ENCODE measurements at regions not wholly inside any gene's neighbourhood (a gene's known extent, or its start where the extent isn't known, plus 50 kb on each side); places are given as distances from the start of the nearest gene placed in this dataset.

DNA sequence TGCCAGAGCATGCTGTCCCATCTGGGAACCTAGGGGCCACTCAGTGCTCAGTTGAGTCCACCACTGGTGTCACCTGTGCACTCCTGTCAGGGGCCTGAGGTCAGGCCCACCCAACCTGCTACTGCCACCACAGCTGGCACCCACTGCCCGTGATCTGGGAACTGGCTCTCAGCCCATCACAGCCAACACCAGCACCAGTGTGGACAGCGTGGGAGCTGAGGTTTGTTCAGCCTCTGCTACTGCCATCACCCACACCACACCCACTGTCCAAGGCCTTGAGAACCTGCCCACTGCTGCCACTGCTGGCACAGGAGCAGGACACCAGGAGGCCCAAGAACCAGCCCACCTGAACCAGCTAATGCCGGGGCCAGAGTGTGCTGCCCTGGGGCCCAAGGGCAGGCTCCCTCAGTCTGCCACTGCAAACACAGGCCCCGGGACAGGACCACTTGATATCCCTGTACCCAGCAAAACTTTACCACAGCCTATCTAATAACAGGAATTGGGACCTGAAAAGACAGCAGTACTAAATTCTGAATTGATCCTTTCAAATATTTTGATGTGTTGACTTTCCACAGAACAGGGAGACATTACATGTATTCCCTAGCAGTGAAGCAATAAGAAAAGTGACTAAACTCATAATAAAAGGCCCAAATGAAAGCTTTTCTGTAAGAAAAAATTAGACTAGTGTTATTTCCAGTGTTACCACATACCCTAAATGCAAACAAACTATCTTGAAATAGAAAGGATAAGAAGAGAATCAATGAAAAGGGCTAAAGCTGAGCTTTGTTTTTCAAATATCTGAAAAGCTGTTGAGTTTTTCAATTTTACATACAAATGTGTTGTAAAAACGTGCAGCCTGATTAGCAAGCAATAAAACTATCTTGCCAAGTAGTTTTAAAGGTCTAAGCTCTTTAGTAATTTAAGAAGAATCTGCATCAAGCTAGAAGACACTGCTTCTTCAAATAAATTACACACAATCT is 640.7 kb downstream of the METTL4 start:
- Mint-ChIP-seq H3K27me3 (ENCODE audit: low read depth) (no peaks in the 10 kb centered on the region), H3K27ac (no peak overlapping the region), H3K9me3 (peaks cover 11% of the 10 kb centered on the region), H3K4me3 (no peak overlapping the region), H3K36me3 (no peaks in the 10 kb centered on the region), H3K4me1 (no peaks in the 10 kb centered on the region)
- TF ChIP-seq CTCF (IDR thresholded peaks at IDR 0.05; ENCODE audit: unreplicated experiment), result no peak
- no peak for DNase-seq (ENCODE audit: low spot score in 2 of 2, unreplicated experiment in 2 of 2)

DNA sequence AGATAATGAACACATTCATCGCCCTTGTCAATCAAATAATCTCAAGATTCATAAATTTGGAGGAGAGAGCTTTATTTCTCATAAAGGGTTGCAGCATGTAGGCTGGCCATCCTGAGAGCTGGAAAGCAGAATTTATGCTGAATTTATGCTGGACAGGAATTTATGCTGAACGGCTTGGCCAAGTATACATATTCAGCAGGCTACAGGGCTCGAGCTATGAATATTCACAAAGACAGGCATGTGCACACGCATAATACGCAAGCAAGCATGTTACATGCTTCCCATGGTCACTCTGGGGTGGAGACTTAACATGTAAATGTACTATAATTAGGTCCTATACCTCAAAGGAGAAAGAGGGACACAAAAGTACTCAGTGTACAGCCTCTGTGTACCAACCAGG is 618.8 kb downstream of the METTL4 start:
- no peak overlapping the region for H3K27ac Mint-ChIP-seq
- TF ChIP-seq CTCF (IDR thresholded peaks at IDR 0.05; ENCODE audit: unreplicated experiment), result no peak
- H3K36me3 Mint-ChIP-seq, result no peaks in the 10 kb centered on the region
- H3K9me3 Mint-ChIP-seq, result no peaks in the 10 kb centered on the region
- no peaks in the 10 kb centered on the region for H3K27me3 Mint-ChIP-seq (ENCODE audit: low read depth)
- H3K4me3 Mint-ChIP-seq, result no peak overlapping the region
- no peak for DNase-seq (ENCODE audit: low spot score in 2 of 2, unreplicated experiment in 2 of 2)
- H3K4me1 Mint-ChIP-seq, result no peaks in the 10 kb centered on the region

GRCh38 chr18:1954583-1955312 is 616.6 kb downstream of the METTL4 start:
- Mint-ChIP-seq H3K4me1 (no peaks in the 10 kb centered on the region), H3K27me3 (ENCODE audit: low read depth) (no peaks in the 10 kb centered on the region), H3K36me3 (no peaks in the 10 kb centered on the region), H3K9me3 (no peaks in the 10 kb centered on the region), H3K4me3 (no peak overlapping the region), H3K27ac (no peak overlapping the region)
- no peak for TF ChIP-seq CTCF (IDR thresholded peaks at IDR 0.05; ENCODE audit: unreplicated experiment)
- DNase-seq (ENCODE audit: low spot score in 2 of 2, unreplicated experiment in 2 of 2), result no peak

GRCh38 chr18:1958798-1959197 is 612.5 kb downstream of the METTL4 start:
- Mint-ChIP-seq H3K36me3 (no peaks in the 10 kb centered on the region), H3K9me3 (no peaks in the 10 kb centered on the region), H3K27me3 (ENCODE audit: low read depth) (no peaks in the 10 kb centered on the region), H3K4me3 (no peak overlapping the region), H3K4me1 (no peaks in the 10 kb centered on the region), H3K27ac (no peak overlapping the region)
- DNase-seq (ENCODE audit: low spot score in 2 of 2, unreplicated experiment in 2 of 2), result no peak
- no peak for TF ChIP-seq CTCF (IDR thresholded peaks at IDR 0.05; ENCODE audit: unreplicated experiment)

GRCh38 chr18:1965016-1965415 is 606.3 kb downstream of the METTL4 start:
- H3K4me1 Mint-ChIP-seq, result no peaks in the 10 kb centered on the region
- H3K4me3 Mint-ChIP-seq, result no peak overlapping the region

More at GRCh38 chr18:1965016-1965415, 606.3 kb downstream of the METTL4 start:
- no peak for DNase-seq (ENCODE audit: low spot score in 2 of 2, unreplicated experiment in 2 of 2)
- no peak for TF ChIP-seq CTCF (IDR thresholded peaks at IDR 0.05; ENCODE audit: unreplicated experiment)
- no peaks in the 10 kb centered on the region for H3K36me3 Mint-ChIP-seq
- no peaks in the 10 kb centered on the region for H3K27me3 Mint-ChIP-seq (ENCODE audit: low read depth)
- H3K27ac Mint-ChIP-seq, result no peak overlapping the region
- no peaks in the 10 kb centered on the region for H3K9me3 Mint-ChIP-seq

Measured in mesothelial cell of epicardium (in vitro differentiated cells).